ENCODE measurements at regions not wholly inside any gene's neighbourhood (a gene's known extent, or its start where the extent isn't known, plus 50 kb on each side); places are given as distances from the start of the nearest gene placed in this dataset.

DNA sequence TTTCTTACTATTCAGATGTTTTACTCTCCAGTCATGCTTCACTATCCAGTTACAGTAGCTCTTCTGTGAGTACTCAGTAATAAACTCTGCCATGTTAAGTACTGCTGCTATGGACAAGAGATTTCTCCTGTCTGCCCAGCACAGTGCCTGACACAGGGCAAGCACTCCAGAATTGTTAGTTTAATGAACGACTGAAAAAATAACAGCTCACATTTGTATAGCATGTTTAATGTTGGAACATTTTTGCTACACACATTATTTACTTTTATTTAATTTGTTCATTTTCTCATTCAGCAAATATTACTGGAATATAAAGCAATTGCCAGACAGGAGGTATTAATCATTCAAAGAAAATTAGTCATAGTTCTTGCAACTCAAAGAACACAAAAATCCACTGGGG is 142.6 kb upstream of the HMGN3 start:
- TF ChIP-seq, protein P1, sequence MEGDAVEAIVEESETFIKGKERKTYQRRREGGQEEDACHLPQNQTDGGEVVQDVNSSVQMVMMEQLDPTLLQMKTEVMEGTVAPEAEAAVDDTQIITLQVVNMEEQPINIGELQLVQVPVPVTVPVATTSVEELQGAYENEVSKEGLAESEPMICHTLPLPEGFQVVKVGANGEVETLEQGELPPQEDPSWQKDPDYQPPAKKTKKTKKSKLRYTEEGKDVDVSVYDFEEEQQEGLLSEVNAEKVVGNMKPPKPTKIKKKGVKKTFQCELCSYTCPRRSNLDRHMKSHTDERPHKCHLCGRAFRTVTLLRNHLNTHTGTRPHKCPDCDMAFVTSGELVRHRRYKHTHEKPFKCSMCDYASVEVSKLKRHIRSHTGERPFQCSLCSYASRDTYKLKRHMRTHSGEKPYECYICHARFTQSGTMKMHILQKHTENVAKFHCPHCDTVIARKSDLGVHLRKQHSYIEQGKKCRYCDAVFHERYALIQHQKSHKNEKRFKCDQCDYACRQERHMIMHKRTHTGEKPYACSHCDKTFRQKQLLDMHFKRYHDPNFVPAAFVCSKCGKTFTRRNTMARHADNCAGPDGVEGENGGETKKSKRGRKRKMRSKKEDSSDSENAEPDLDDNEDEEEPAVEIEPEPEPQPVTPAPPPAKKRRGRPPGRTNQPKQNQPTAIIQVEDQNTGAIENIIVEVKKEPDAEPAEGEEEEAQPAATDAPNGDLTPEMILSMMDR (conservative IDR thresholded peaks at IDR 0.05): no peak
- no peak for TF ChIP-seq EZH2 (IDR thresholded peaks at IDR 0.05; ENCODE audit: low read depth)

Data from PC-9 (cell line).